Dermis microvascular lymphatic vessel endothelial cell (primary cell): ENCODE measurements at regions not wholly inside any gene's neighbourhood (a gene's known extent, or its start where the extent isn't known, plus 50 kb on each side); places are given as distances from the start of the nearest gene placed in this dataset.
"Not testable (repeated sequence)": the region's sequence is repeated elsewhere in the genome, so short reads cannot be mapped to it uniquely, and the experiment has no call there.

Source experiments
- DNase-seq, 2 donors: peaks; one replicate each; pipeline versions ENCODE4 v3.0.0 to v3.0.0-alpha.2; 2010; ENCODE audit warnings: low read depth in 2 of 2

GRCh38 chr3:147157631-147158030 is 248.7 kb downstream of the ZIC4 start:
- DNase-seq = no peak

- DNase-seq = not testable (repeated sequence)
Observed at GRCh38 chr3:147154988-147155387, 251.4 kb downstream of the ZIC4 start.

DNA sequence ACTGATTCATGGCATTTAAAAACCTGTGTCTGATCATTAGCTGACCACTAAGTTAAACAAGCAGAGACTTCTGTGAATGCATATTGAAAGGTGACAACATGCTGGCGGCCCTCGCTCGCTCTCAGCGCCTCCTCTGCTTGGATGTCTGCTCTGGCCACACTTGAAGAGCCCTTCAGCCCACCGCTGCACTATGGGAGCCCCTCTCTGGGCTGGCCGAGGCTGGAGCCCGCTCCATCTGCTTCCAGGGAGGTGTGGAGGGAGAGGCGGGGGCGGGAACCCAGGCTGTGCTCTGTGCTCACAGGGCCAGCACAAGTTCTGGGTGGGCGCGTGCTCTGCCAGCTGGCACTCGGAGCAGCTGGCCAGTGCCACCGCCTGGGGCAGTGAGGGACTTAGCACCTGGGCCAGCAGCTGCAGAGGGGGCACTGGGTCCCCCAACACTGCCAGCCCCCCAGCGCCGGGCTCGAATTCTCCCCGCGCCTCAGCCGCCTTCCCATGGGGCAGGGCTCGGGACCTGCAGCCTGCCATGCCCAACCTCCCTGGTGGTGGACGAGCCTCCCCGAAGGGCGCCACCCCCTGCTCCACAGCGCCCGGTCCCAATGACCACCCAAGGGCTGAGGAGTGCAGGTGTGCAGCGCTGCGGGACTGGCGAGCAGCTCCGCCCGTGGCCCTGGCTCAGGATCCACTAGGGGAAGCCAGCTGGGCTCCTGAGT is 252.4 kb downstream of the ZIC4 start:
- no peak for DNase-seq

- DNase-seq = no peak
Observed at GRCh38 chr3:147152476-147152875, 253.9 kb downstream of the ZIC4 start.

DNA sequence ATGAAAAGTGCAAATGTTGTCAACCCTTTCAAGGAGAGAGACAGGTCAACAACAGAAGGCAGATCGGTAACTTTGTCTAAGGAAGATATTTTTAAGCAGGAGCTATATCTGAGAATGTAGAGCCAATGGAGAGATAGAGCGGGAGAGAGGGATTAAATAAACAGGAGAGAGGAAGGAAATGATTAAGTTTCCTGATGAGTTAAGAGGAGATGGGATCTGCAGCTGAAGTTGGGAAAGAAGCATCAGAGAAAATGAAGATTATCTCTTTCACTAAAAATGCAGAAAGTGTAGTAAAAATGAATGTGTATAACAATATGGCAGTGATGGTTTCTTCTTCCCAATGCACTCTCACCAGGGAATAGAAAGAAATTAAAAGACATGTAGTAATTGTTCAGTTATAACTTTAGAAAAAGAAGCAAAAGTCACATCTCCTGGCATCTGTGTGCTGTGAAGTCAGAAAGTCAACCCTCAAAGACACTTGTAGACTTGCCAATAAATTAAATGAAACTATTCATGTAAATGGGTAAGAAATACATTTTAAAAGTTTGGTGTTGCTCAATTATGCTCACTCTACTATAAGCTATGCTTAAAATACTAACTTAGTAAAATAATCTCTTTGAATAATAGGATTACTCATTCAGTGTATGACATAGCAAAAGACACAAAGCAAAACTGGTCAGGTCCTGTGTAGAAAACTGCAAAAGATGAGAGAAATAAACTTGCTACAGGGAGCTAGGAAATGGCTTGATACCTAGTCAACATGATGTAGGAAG is 264.6 kb downstream of the ZIC4 start:
- DNase-seq = no peak

DNA sequence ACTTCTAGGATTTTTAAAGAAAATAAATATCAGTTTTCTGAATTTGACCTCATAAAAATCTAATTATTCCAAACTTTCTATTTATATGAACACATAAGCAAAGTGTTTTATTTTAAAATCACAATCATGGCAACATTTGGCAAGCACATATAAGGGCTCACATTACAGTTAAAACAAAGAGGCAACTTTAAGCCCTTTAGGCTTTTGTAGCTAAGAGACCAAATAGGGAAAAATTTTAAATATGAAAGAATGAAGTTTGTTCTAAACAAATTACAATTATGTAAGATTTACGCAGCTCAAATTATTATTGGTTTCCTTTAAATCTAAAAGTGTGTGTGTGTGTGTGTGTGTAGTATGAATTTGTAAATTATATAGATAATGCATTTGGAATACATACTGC is 267.0 kb downstream of the ZIC4 start:
- no peak for DNase-seq

DNA sequence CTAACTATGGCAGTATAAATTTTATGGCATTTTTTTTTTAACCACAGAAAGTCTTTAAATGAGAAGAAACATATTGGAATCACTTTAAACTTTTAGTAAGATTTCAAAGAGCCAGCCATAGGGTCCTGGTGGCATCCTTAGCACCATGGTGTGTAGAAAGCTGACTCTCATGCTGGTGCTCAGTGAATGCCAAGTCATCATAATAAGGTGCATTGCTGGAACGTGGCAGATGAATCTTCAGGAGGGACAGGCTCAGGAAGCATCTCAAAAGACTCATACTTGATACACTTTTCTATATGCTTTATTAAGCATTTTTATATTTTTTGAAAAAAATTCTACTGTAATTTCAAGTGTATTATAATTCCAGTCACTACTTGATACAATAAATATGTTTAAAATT is 274.2 kb downstream of the ZIC4 start:
- no peak for DNase-seq

- no peak for DNase-seq
Observed at GRCh38 chr3:147130461-147130860, 275.9 kb downstream of the ZIC4 start.

DNA sequence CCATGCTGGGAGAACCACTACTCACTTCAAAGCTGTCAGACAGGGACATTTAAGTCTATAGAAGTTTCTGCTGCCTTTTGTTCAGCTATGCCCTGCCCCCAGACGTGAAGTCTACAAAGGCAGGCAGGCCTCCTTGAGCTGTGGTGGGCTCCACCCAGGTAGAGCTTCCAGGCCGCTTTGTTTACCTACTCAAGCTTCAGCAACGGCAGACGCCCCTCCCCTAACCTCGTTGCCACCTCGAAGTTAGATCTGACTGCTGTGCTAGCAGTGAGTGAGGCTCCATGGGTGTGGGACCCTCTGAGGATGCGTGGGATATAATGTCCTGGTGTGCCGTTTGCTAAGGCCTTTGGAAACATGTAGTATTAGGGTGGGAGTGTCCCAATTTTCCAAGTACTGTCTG is 276.7 kb downstream of the ZIC4 start:
- DNase-seq = no peak

DNA sequence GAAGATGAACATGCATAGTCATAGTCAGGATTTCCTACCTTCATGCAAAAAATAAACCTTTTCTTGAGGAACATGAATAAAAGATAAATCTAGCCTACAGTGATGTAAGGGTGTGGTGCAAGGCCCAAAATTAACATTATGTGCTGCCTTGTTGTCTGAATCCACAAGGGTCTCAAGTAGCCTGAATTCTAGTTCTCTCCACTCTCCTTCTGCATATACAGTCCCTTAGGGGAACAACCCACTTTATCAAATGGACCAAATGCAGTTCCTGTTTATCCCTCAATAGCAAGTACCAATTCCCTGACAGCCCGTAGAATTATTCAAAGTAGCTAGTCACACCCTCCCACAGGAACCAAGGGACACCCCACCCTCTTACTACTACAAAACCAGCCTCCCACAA is 284.0 kb downstream of the ZIC4 start:
- DNase-seq = no peak

DNA sequence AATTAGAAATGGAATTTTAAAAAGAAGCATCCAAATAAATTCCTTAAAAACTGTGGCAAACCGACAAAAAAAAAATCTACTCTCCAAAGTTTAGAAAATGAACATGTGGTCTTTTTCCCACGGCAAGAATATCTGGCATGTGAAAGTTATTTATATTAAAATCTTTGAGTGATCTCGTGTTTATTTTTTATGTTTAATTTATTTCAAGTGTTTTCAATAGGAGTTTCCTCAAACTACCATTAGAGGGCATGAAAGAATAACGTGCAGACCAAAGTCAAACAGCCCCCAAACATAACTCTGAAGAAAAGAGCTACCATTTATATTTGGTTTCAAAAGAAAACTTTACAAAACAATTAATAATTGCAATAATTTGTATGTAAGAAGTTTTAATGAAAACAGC is 286.4 kb downstream of the ZIC4 start:
- DNase-seq = peak; percentile 1 to 18

DNA sequence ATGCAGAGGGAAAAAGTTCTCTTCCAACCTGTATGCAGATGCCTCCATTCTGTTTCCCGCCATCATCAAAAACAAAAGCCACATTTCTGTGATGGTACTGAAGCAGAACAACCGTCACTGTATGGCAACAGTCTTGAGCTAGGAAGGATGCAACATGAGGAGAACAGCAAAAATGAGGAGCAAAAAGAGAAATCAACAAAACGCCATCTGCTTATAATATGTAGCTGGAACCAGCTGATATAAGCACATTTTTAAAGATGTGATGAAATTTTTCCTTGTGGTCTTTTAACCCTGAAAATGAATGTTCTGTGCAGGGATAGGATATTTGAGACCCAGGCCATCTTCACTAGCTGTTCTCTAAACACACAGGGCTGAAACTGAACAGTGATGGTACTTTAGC is 287.0 kb downstream of the ZIC4 start:
- DNase-seq = no peak

GRCh38 chr3:147118611-147119010 is 287.7 kb downstream of the ZIC4 start:
- no peak for DNase-seq

DNA sequence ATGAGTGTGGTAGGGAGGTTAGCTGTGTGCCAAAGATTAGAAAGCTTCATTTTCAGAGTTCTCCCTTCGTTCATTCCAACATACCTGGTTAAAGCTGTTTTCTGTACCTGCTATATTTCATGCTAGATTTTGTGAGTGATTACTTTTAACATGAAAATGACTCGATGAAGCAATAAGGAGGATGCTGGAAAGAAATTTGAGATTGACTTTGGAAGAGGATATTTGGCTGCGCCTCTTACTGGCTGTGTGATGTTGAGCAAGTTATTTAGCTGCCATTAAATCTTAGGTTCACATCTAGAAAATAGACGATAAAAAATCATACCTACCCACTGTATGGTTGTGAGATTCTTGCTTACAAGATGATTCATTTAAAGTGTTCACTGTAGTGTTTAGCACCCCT is 288.7 kb downstream of the ZIC4 start:
- no peak for DNase-seq

DNA sequence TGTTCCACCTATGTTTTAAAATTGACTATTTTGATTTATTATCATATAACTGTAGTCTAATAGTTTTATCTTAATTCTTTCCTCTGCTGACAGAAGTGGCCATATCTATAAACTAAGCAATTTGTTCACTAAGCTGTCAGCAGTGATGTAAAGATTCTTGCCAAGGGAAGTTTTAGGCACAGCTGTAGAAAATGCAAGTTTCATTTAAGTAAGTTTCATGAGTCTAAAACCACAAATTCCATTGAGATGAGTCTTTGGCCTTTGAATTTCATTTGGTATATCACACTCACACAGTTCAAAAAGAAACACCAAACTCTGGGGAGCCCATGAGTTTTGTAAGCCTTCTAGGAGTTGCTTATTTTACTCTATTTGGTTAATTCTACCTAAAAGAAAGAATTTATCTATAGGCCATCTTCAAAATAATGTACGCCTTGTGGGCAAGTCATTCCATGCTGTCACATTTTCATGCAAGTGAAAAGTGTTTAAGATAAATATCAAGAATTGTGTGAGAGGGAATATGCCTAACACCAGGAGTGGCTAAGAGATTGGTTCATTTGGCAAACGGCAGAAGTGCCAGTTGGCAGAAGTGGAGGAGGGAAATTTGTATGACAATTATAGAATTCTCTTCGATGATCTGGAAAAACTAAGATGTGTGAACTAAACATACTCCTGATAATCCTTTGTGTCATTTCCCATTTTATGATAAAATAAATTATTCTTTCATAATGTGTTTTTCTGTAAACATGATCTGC is 292.9 kb downstream of the ZIC4 start:
- DNase-seq = no peak

DNA sequence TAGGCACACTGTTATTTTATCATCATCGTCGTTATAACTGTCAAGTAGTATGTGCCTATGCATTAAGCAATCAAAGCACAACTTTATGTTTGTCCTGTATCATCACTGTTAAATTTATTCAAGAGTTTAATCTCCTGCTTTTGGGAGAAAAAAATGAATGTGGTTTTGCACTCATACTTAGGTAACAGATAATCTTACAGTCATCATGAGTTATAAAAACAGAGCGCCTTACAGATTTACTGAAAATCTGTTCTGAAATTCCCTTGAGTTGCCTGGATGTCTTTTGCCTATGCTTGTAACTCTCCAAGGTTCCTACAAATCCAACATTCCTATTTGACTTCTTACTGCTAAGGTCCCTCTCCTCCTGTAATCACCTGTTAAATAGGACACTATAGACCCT is 307.3 kb downstream of the ZIC4 start:
- DNase-seq = no peak

- no peak for DNase-seq
Observed at GRCh38 chr3:147090461-147090860, 315.9 kb downstream of the ZIC4 start.

- DNase-seq = no peak
Observed at GRCh38 chr3:147089286-147089685, 317.1 kb downstream of the ZIC4 start.

DNA sequence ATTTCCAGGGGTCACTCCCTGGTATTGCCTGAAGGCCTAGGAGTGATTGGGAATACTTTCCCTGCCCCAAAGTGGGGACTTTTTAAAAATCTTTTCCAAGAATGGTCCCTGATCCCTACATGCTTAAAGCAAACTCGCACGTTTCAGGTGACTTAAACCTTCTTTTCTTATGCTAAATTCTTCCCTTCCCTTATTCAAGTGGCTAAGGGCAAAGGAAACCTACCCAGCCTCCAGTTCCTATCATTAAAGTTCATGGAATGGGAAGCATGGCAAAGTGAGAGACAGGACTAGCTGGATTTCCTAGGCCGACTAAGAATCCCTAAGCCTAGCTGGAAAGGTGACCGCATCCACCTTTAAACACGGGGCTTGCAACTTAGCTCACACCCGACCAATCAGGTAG is 346.8 kb downstream of the ZIC4 start:
- not testable (repeated sequence) for DNase-seq

DNA sequence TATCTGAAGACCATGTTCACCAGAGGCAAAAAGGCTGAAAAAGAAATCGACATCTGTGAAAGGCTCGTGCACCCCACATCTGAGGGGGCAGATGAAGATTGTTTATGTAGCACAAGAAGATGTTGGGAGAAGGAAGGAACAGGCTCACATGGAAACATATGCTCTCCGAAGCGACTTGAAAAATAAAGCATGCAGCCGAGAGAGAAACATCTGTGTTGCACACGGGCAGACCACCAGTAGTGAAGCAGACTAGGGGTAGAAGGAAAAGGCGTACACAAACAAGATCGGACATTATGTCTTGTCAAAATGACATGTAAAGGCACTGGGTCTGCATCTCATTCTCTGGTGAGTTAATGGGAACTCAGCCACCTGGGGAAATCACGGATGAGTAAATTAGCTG is 356.5 kb downstream of the ZIC4 start:
- no peak for DNase-seq

GRCh38 chr3:147049305-147049704 is 357.0 kb downstream of the ZIC4 start:
- DNase-seq = no peak

DNA sequence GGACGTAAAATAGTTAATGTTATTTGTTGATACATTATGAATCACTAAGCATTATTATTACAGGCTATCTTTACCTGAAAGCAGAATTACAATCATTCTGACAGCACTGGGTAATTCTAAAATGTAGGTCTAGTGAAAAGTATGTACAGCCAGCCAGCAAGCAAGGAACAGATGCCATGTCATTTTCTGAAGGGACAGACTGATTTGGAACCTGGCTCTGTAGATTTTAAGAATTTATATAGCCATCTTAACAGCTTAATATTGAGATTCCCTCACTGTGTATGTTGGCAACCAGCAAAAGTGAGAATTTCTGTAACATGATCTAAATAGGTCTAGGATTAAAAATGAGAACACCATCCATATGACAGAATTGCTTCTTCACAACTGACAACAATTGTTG is 359.4 kb downstream of the ZIC4 start:
- no peak for DNase-seq

GRCh38 chr3:147038481-147038880 is 367.9 kb downstream of the ZIC4 start:
- DNase-seq = no peak
